Adrenal gland (tissue), 9 donors: ENCODE measurements at regions not wholly inside any gene's neighbourhood (a gene's known extent, or its start where the extent isn't known, plus 50 kb on each side); places are given as distances from the start of the nearest gene placed in this dataset.

ENCODE experiments used
- DNase-seq, 7 donors: peaks; one replicate each; pipeline ENCODE4 v3.0.0-alpha.2; 2019 to 2020
- H3K27ac ChIP-seq, 5 donors: fragments of 200-600 bp; sonication (generic) in 4 of 5; 1 replicate in 3 of 5; 2 replicates in 2 of 5; pipeline versions ENCODE4 v1.5.1 to v1.8.0; 2016 to 2020; ENCODE audit warnings: mild to moderate bottlenecking in 1 of 5
- H3K27me3 ChIP-seq: fragments of 200-600 bp; 2 replicates; pipeline ENCODE4 v1.8.0; 2021
- H3K36me3 ChIP-seq, 2 donors: fragments of 200-600 bp; replicated peaks in 1 of 2; 1 replicate in 1 of 2; 2 replicates in 1 of 2; pipeline versions ENCODE4 v1.5.1 to v1.8.0; 2018 to 2022
- H3K4me1 ChIP-seq, 2 donors: fragments of 200-600 bp; replicated peaks in 1 of 2; 1 replicate in 1 of 2; 2 replicates in 1 of 2; pipeline versions ENCODE4 v1.5.1 to v1.8.0; 2018 to 2021
- H3K4me3 ChIP-seq, 4 donors: fragments of 200-600 bp; sonication (generic) in 3 of 4; one replicate each; pipeline ENCODE4 v1.5.1; 2016 to 2018
- H3K9me3 ChIP-seq, 3 donors: fragments of 200-600 bp; sonication (generic) in 1 of 3; replicated peaks in 1 of 3; 1 replicate in 2 of 3; 2 replicates in 1 of 3; pipeline versions ENCODE4 v1.5.1 to v1.8.0; 2016 to 2021
- CTCF ChIP-seq, 6 experiments: fragments of 450-650 bp in 4 of 6; fragments of 200-600 bp in 2 of 6; sonication (generic) in 1 of 6; IDR thresholded peaks; 1 replicate in 5 of 6; 2 replicates in 1 of 6; pipeline versions ENCODE4 v1.5.1 to v1.8.0; 2016 to 2021; ENCODE audit warnings: antibody characterized with exemption in 6 of 6, mild to moderate bottlenecking in 2 of 6, moderate library complexity in 1 of 6
- POLR2A ChIP-seq, 2 donors: fragments of 450-650 bp; IDR thresholded peaks; one replicate each; pipeline ENCODE4 v1.6.1; 2017; ENCODE audit warnings: antibody characterized with exemption in 2 of 2, mild to moderate bottlenecking in 2 of 2, moderate library complexity in 1 of 2
- WGBS, 4 donors: extraction: QIAGEN DNeasy Blood & Tissue Kit in 2 of 4; methylation state at CpG; one replicate each; pipeline versions ENCODE4 v1.1.5 to v1.1.7; 2013 to 2017; 5-methylcytosine and 5-hydroxymethylcytosine counted together
- intact Hi-C, 2 donors: fragments of 100-400 bp; cut with DNase I; formaldehyde crosslinking; loops; one replicate each; pipeline versions ENCODE4 v1.14.1 to v1.15.0; 2022 to 2023
- donor health status: healthy with polysubstance abuse.
- donor health status: Bipolar disorder and iron deficiency.
- donor health status: DM: yes; HTN: yes; CAD: no.
- donor health status: DM: no; HTN: no; CAD: no.
- donor health status: DM: no; HTN: no; CAD: no.

GRCh38 chr4:107548211-107548905 is 171.7 kb downstream of the PAPSS1 start:
- H3K4me1 ChIP-seq = no peaks in the 10 kb centered on the region
- TF ChIP-seq CTCF (IDR thresholded peaks at IDR 0.05) (no peak), POLR2A (IDR thresholded peaks at IDR 0.05) (no peak)
- 43 to 57% (median 46%) methylated on average over 7 of the region's 7 CpGs for WGBS, 4 donors
- H3K4me3 ChIP-seq = no peak overlapping the region
- no peak overlapping the region for H3K27ac ChIP-seq
- no peak for DNase-seq
- H3K9me3 ChIP-seq = no peaks in the 10 kb centered on the region
- no peaks in the 10 kb centered on the region for H3K27me3 ChIP-seq
- intact Hi-C loops = no loop called here
- H3K36me3 ChIP-seq = no peaks in the 10 kb centered on the region

- DNase-seq = no peak
- Histone ChIP-seq H3K4me1 (no peaks in the 10 kb centered on the region), H3K36me3 (no peaks in the 10 kb centered on the region), H3K4me3 (no peak overlapping the region), H3K9me3 (no peaks in the 10 kb centered on the region), H3K27ac (no peak overlapping the region), H3K27me3 (no peaks in the 10 kb centered on the region)
- intact Hi-C loops = no loop called here
- TF ChIP-seq CTCF (IDR thresholded peaks at IDR 0.05) = no peak
- 81 to 89% (median 84%) methylated on average over 2 of the region's 2 CpGs for WGBS, 4 donors
Measured at GRCh38 chr4:107546638-107547037, 173.4 kb downstream of the PAPSS1 start.

GRCh38 chr4:107541511-107541910 is 178.5 kb downstream of the PAPSS1 start:
- no peak for TF ChIP-seq CTCF (IDR thresholded peaks at IDR 0.05)
- no peaks in the 10 kb centered on the region for H3K4me1 ChIP-seq
- intact Hi-C loops = no loop called here
- H3K27ac ChIP-seq = no peak overlapping the region
- no peaks in the 10 kb centered on the region for H3K36me3 ChIP-seq
- no peaks in the 10 kb centered on the region for H3K9me3 ChIP-seq
- H3K27me3 ChIP-seq = no peaks in the 10 kb centered on the region
- no peak overlapping the region for H3K4me3 ChIP-seq
- WGBS, 4 donors = 49 to 72% (median 56%) methylated on average over 2 of the region's 2 CpGs
- DNase-seq = no peak

GRCh38 chr4:107531927-107532326 is 188.1 kb downstream of the PAPSS1 start:
- H3K27me3 ChIP-seq = no peaks in the 10 kb centered on the region
- H3K36me3 ChIP-seq = no peaks in the 10 kb centered on the region
- DNase-seq = no peak
- H3K27ac ChIP-seq = no peak overlapping the region
- H3K4me1 ChIP-seq = no peaks in the 10 kb centered on the region
- H3K4me3 ChIP-seq = no peak overlapping the region
- no peaks in the 10 kb centered on the region for H3K9me3 ChIP-seq
- intact Hi-C loops = no loop called here
- TF ChIP-seq POLR2A (IDR thresholded peaks at IDR 0.05) (no peak), CTCF (IDR thresholded peaks at IDR 0.05) (no peak)
- WGBS, 4 donors = 44 to 63% (median 52%) methylated on average over 1 of the region's 1 CpG
